GM12875 (cell line): ENCODE measurements at regions not wholly inside any gene's neighbourhood (a gene's known extent, or its start where the extent isn't known, plus 50 kb on each side); places are given as distances from the start of the nearest gene placed in this dataset.

Experiments used
- H3K4me3 ChIP-seq: one replicate; pipeline ENCODE4 v1.5.1; 2011; ENCODE audit warnings: low read depth, low read length, control low read depth
- CTCF ChIP-seq: IDR thresholded peaks from 2 replicates; pipeline ENCODE4 v1.5.1; 2011; ENCODE audit warnings: low read depth, mild to moderate bottlenecking, control low read depth, inconsistent platforms, low read length, moderate library complexity, borderline replicate concordance; ENCODE audit not compliant: insufficient read depth

- no peak overlapping the region for H3K4me3 ChIP-seq
Observed at GRCh38 chr16:86066811-86067210, 167.8 kb downstream of the IRF8 start.

GRCh38 chr16:86067516-86067915 lies 168.6 kb downstream of the IRF8 start:
- TF ChIP-seq CTCF = no peak
- H3K4me3 ChIP-seq = no peak overlapping the region

More at GRCh38 chr16:86066811-86067210, 167.8 kb downstream of the IRF8 start:
- TF ChIP-seq CTCF = no peak

GRCh38 chr16:86067936-86068335 lies 169.0 kb downstream of the IRF8 start:
- H3K4me3 ChIP-seq = no peak overlapping the region
- TF ChIP-seq CTCF = no peak

GRCh38 chr16:86068722-86069121 lies 169.8 kb downstream of the IRF8 start:
- H3K4me3 ChIP-seq = no peak overlapping the region
- TF ChIP-seq CTCF = no peak

GRCh38 chr16:86069736-86070298 lies 170.9 kb downstream of the IRF8 start:
- no peak for TF ChIP-seq CTCF

GRCh38 chr16:86070484-86070883 lies 171.5 kb downstream of the IRF8 start:
- H3K4me3 ChIP-seq = no peak overlapping the region
- TF ChIP-seq CTCF = no peak

More at GRCh38 chr16:86069736-86070298, 170.9 kb downstream of the IRF8 start:
- no peak overlapping the region for H3K4me3 ChIP-seq

GRCh38 chr16:86070971-86071370 lies 172.0 kb downstream of the IRF8 start:
- no peak overlapping the region for H3K4me3 ChIP-seq
- no peak for TF ChIP-seq CTCF
